Osteoblast (primary cell): ENCODE measurements at regions not wholly inside any gene's neighbourhood (a gene's known extent, or its start where the extent isn't known, plus 50 kb on each side); places are given as distances from the start of the nearest gene placed in this dataset.

Experiments
- DNase-seq: peaks from one replicate; pipeline ENCODE4 v3.0.0; 2011; ENCODE audit warnings: low spot score, mixed read lengths; ENCODE audit not compliant: insufficient read length; ENCODE audit errors: missing footprints
- H2AFZ ChIP-seq: 2 replicates; pipeline ENCODE4 v1.6.0; 2011; ENCODE audit warnings: mild to moderate bottlenecking, low read length
- H3K27ac ChIP-seq: 2 replicates; pipeline ENCODE4 v1.5.1; 2011; ENCODE audit warnings: mild to moderate bottlenecking, low read depth, low read length, moderate library complexity
- H3K27me3 ChIP-seq: 2 replicates; pipeline ENCODE4 v1.6.0; 2012; ENCODE audit warnings: mild to moderate bottlenecking, control low read depth, inconsistent platforms, low read length, moderate library complexity; ENCODE audit not compliant: insufficient read depth
- H3K36me3 ChIP-seq: 2 replicates; pipeline ENCODE4 v1.5.1; 2011; ENCODE audit warnings: mild to moderate bottlenecking, low read length, control low read depth, moderate library complexity; ENCODE audit not compliant: insufficient read depth
- H3K4me1 ChIP-seq: 2 replicates; pipeline ENCODE4 v1.5.1; 2011; ENCODE audit warnings: mild to moderate bottlenecking, low read length, control low read depth, moderate library complexity; ENCODE audit not compliant: insufficient read depth
- H3K4me2 ChIP-seq: 2 replicates; pipeline ENCODE4 v1.6.0; 2011; ENCODE audit warnings: mild to moderate bottlenecking, low read length; ENCODE audit not compliant: insufficient read depth
- H3K4me3 ChIP-seq: fragments of 200-600 bp; sonication (generic); 3 replicates; pipeline ENCODE4 v1.5.1; 2012; ENCODE audit warnings: mild to moderate bottlenecking, low read length, inconsistent platforms; ENCODE audit not compliant: insufficient read depth
- H3K79me2 ChIP-seq: 2 replicates; pipeline ENCODE4 v1.6.0; 2012; ENCODE audit warnings: mild to moderate bottlenecking, low read length, control low read depth, inconsistent platforms; ENCODE audit not compliant: insufficient read depth
- H3K9me3 ChIP-seq: 2 replicates; pipeline ENCODE4 v1.5.1; 2011; ENCODE audit warnings: low read depth, low read length, control low read depth
- H4K20me1 ChIP-seq: 2 replicates; pipeline ENCODE4 v1.6.0; 2012; ENCODE audit warnings: mild to moderate bottlenecking, low read length, control low read depth; ENCODE audit not compliant: insufficient read depth
- CTCF ChIP-seq: IDR thresholded peaks from 2 replicates; pipeline ENCODE4 v1.5.1; 2011; ENCODE audit warnings: mild to moderate bottlenecking, low read depth, low read length, moderate library complexity; ENCODE audit errors: extremely low read depth

- no peaks in the 10 kb centered on the region for H3K79me2 ChIP-seq
- peak; percentile 92 for DNase-seq
- H3K4me3 ChIP-seq = peak overlapping the region; percentile 97
- peak overlapping the region; percentile 98 for H2AFZ ChIP-seq
- H3K36me3 ChIP-seq = no peaks in the 10 kb centered on the region
- H4K20me1 ChIP-seq = no peaks in the 10 kb centered on the region
- no peaks in the 10 kb centered on the region for H3K9me3 ChIP-seq
- peaks cover 11% of the 10 kb centered on the region for H3K4me1 ChIP-seq
- TF ChIP-seq CTCF = no peak
- H3K4me2 ChIP-seq = peak overlapping the region; percentile 94
- no peaks in the 10 kb centered on the region for H3K27me3 ChIP-seq
- H3K27ac ChIP-seq = peak overlapping the region; percentile 96
Measured at GRCh38 chr7:148940702-148941597, 56.9 kb upstream of the EZH2 start.

- no peak overlapping the region for H3K27ac ChIP-seq
- H3K36me3 ChIP-seq = no peaks in the 10 kb centered on the region
- no peak for TF ChIP-seq CTCF
- H3K4me1 ChIP-seq = peaks cover 11% of the 10 kb centered on the region
- no peak for DNase-seq
- no peak overlapping the region for H2AFZ ChIP-seq
- no peaks in the 10 kb centered on the region for H4K20me1 ChIP-seq
- H3K79me2 ChIP-seq = no peaks in the 10 kb centered on the region
- no peaks in the 10 kb centered on the region for H3K9me3 ChIP-seq
- no peak overlapping the region for H3K4me2 ChIP-seq
- no peaks in the 10 kb centered on the region for H3K27me3 ChIP-seq
- H3K4me3 ChIP-seq = no peak overlapping the region
Measured at GRCh38 chr7:148939128-148939755, 55.2 kb upstream of the EZH2 start.

GRCh38 chr7:148935451-148935850 is 51.4 kb upstream of the EZH2 start:
- Histone ChIP-seq H3K36me3 (no peaks in the 10 kb centered on the region), H2AFZ (no peak overlapping the region), H3K4me1 (peaks cover 3% of the 10 kb centered on the region), H4K20me1 (no peaks in the 10 kb centered on the region), H3K4me2 (no peak overlapping the region), H3K4me3 (no peak overlapping the region), H3K27me3 (no peaks in the 10 kb centered on the region), H3K79me2 (no peaks in the 10 kb centered on the region), H3K9me3 (no peaks in the 10 kb centered on the region), H3K27ac (no peak overlapping the region)
- no peak for DNase-seq
- TF ChIP-seq CTCF = no peak
